Glomerular visceral epithelial cell (primary cell): ENCODE measurements at regions not wholly inside any gene's neighbourhood (a gene's known extent, or its start where the extent isn't known, plus 50 kb on each side); places are given as distances from the start of the nearest gene placed in this dataset.

Experiments used
- DNase-seq: peaks from one replicate; pipeline ENCODE4 v3.0.0-alpha.2; 2016; ENCODE audit errors: extremely low spot score

DNA sequence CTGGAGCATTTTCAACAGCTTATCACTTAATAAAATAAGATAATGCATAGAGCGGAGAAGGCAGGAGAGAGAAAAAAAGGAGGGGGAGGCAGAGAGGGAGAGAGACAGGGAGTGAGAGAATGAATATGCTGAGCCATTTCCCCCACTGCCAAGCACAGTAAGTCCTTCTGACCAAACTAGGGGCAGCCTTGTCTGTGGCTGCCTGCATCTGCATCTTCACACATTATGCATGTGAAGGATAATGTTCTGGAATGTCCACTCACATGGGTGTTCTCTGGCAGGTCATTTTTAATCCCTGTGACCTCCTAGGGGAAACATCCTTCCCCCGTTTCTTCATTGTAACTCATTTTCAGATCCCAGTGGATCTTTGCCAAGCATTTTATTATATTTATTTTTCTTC lies 269.3 kb downstream of the FOXA2 start:
- DNase-seq = no peak

DNA sequence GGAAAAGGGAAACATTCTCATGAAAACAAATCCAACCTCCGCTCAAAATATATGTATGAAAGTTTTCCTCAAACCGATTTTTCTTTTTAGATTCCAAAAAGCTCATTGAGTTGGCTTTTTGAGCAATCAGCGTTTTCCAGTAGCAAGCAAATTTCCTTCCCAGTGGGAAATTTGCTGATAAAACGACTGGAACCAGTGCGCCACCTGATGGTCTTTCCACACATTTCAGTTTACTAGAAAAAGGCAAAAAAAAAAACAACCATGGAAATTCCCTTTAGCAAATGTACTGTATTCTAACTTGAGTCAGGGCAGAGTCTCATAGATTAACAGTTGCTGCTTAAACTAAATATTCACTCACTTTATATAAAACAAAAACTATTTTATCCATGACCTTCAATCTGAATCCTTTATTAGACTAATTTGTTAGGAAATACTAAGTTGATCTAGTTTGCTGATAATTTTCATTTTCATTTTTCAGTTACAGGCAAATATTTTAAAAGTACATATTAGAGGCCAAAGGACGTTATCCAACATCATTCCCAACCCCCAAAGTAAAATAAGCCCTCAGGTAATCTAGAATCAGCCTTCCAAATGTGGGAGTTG lies 271.5 kb downstream of the FOXA2 start:
- peak; percentile 46 for DNase-seq

- no peak for DNase-seq
Observed at GRCh38 chr20:22308934-22309333, 275.4 kb downstream of the FOXA2 start.

- DNase-seq = no peak
Observed at GRCh38 chr20:22307409-22307808, 277.0 kb downstream of the FOXA2 start.

DNA sequence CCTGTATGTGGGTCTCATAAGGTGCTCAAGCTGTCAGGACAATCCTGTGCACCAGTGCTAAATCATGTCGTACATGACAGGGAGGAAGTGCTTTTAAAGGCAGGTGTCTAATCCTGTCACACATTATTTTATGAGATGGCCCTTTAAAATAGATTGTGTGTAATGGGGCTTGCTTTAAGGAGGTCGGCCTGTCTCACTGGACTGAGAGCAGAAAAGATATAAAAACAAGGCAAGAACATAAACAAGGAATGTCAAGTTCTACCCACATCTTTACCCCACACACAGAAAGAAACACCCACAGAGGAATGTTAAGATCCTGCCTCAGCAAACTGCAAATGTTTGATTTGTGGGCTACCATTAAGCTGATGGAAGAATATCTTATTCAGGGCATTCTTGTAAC lies 279.0 kb downstream of the FOXA2 start:
- DNase-seq = no peak

DNA sequence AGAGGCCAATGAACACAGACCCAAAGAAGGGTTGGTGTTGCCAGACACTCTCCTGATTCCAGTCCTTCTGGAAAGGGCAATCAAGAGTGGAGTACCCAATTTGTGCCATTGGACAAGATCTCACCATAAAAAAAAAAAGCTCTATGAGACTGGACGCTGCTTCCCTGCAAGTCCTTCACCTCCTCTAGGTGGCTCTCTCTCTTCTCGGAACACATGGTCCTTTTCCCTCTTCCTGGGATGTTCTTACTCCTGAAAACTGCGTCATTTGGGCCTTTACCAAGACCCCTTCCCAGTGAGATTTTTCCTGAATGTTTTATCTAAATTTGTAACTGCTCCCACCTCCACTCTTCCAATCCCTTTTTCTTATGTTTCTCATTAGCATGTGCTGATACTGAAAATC lies 280.8 kb downstream of the FOXA2 start:
- no peak for DNase-seq

- DNase-seq = no peak
Observed at GRCh38 chr20:22302039-22302438, 282.3 kb downstream of the FOXA2 start.

- no peak for DNase-seq
Observed at GRCh38 chr20:22293886-22294285, 290.5 kb downstream of the FOXA2 start.

GRCh38 chr20:22289442-22289841 lies 294.9 kb downstream of the FOXA2 start:
- no peak for DNase-seq

DNA sequence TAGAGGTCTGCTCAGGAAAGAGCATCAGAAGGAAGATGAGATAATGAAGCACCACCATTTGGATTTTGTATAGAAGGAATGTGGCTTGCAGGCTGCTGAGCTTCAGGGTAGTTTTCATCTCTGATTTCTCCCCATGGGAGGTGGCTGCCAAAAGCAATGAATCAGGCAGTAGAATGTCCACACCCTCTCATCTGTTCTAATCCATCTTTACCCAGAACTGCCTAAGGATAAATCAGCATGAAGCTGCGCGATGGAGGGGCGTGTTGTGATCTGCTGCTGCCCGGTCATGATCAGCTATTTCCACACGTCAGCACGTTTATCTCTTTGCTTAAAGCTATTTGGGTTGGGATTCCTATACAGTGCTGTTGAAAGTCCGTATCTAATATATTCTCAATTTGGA lies 295.4 kb downstream of the FOXA2 start:
- no peak for DNase-seq

- DNase-seq = no peak
Observed at GRCh38 chr20:22288156-22288555, 296.2 kb downstream of the FOXA2 start.

DNA sequence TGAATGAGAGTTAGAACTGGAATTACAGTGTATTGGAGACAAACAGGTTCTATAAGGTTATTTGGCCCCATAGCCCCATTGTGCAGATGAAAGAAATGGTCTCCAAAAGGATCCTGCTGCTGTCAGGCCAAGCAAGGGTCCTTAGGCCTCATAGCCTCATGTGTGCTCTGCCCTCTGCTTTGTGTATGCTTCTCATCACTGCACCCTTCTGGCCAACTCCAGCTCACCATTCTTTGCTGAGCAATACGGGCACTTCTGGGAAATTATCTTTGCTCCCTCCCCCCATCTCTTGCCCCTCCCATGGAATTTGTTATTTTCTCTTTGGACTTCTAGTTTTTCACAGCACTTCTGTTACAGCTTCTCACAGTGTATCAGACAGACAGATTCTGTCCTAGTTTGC lies 298.8 kb downstream of the FOXA2 start:
- DNase-seq = no peak

DNA sequence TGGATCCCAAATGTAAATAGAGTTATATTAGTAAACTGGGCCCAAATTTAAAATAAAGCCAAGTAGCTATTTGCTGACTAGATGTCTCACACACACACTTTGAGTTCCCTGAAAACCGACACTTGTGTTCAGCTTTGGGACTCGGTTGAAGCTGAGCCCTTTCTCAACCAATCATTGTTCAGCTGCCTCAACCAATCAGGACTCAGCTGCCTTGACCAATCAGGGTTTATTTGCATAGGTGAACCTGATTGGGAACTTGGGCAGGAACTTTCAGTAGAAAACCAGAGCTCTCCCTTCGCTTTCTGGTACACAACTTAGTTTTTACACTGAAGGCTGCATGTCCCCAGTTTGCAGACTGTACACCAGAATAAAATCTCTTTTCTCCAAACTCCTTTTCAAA lies 301.7 kb downstream of the FOXA2 start:
- no peak for DNase-seq

DNA sequence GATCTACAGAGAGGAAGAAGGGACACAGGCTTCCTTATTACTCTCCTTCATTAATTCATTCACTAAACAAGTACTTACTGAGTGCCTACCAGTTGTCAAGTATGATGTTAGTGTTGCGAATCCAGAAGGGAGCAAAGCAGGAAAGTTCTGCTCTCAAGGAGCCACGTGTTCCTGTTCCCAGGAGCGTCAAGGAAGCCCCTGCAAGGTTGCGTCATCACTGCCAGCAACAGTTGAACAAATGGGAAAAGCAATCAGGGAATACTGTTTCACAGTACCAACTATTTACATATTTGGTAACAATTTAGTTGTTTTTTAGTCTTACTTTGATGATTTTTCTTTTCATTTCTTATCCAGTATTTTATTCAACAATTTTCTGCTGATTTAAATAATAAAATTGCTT lies 310.0 kb downstream of the FOXA2 start:
- DNase-seq = no peak

DNA sequence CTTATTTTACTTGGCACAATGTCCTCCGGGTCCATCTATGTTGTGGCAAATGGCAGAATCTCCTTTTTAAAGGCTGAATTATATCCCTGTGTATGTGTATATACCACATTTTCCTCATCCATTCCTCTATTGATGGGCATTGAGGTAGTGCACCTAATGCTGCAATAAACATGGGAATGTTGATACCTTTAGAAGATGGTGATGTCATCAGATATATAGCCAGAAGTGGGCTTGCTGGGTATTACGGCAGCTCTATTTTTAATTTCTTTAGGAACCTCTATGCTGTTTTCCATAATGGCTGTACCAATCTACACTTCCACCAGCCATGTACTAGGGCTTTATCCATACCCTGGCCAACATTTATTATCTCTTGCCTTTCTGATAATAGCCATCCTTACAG lies 315.7 kb downstream of the FOXA2 start:
- DNase-seq = no peak

DNA sequence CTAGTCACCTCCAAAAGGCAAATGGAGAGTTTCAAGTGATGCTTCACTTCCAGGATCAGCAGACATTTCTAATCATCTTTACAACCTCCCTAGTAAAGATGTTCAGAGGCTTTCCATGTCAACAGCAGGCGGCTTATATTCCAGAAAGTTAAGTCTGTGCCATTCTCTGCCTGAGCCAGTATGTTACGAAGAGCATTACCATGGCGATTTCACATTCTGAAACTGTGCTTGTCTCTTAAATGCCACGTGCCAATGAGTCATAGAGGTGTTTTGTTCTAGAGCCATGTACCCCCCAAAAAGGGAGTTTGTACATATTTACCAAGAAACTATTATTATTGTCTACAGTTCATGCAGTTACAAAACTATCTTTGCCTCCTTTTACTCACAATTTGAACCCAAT lies 319.5 kb downstream of the FOXA2 start:
- DNase-seq = no peak

GRCh38 chr20:22260506-22260905 lies 323.9 kb downstream of the FOXA2 start:
- DNase-seq = no peak

- DNase-seq = no peak
Observed at GRCh38 chr20:22257912-22258311, 326.5 kb downstream of the FOXA2 start.

DNA sequence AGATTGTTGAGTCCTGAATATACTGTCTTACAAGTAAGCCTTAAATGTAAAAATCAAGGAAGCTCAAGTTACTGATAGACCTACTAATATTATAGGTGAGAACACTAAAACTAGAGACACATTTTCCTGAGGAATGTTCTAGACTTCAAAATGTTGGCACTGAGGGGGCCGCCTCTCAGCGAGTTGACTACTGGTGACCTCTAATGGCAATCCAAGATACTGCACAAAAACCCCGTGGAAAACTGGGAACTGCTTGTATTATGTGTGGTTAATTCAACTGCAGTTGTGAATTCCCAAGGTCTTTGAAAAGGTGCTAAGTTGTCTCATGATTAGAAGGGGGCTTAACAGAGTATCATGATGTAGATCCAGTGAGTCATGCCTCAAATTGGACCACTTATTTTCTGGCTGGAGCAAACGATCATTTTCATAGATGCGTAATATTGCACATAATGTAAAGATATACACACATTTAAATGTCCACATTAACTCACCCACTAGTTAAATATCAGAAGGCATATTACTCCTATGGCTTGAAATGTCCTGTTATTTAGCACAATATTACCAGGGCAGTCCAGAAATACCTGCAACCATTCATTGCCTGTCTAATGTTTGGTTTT lies 336.2 kb downstream of the FOXA2 start:
- no peak for DNase-seq

DNA sequence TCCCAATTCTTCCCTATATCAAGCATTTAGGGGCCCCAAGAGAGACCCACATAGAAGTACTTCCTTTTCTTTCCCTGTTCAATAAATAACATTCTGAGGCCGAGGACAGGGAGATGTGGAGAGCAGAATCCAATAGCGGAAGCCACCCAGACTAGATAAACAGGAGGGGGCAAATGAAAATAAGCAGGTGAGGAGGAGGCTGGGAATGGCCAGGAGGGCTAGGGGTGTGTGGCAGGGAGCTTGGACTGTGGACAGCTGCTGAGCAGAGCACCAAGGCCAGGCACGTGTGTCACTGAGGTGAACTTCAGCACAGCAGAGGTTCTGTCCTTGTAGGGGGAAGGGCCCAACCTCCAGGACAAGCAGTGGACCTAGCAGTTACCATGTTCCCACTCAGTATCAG lies 339.2 kb downstream of the FOXA2 start:
- DNase-seq = no peak

GRCh38 chr20:22243067-22243466 lies 341.3 kb downstream of the FOXA2 start:
- no peak for DNase-seq

DNA sequence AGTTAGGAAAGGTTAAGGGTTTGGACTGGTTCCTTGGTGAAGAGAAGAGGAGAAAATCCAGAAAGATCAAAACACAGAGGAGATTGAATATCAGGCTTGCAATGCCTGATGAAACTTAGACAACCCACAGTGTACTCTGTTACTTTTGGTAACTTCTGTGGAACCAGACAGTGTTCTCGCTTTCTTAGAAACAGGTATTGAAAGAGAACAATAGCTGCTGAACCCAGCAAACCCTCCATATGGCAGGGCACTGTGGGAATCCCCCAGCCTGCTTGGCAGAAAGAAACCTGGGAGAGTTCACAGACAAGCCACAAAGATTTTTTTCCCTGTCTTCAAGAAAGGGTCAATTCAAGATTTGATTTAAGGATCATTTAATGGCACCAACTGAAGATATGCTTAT lies 342.8 kb downstream of the FOXA2 start:
- no peak for DNase-seq

- no peak for DNase-seq
Observed at GRCh38 chr20:22232923-22233322, 351.4 kb downstream of the FOXA2 start.

- no peak for DNase-seq
Observed at GRCh38 chr20:22232473-22232872, 351.9 kb downstream of the FOXA2 start.
